ENCODE measurements at regions not wholly inside any gene's neighbourhood (a gene's known extent, or its start where the extent isn't known, plus 50 kb on each side); places are given as distances from the start of the nearest gene placed in this dataset.

- no peak overlapping the region for H3K23ac ChIP-seq (ENCODE audit: insufficient read length)
- no peak overlapping the region for H3K56ac ChIP-seq (replicated peaks; ENCODE audit: insufficient read length, low read depth, low read length)
- no peak overlapping the region for H4K8ac ChIP-seq (ENCODE audit: extremely low read depth, insufficient read depth, low read length)
- no peak overlapping the region for H2BK20ac ChIP-seq (ENCODE audit: low read length)
- no peak overlapping the region for H3K14ac ChIP-seq (ENCODE audit: insufficient read length)
- DNase-seq (ENCODE audit: low read depth in 1 of 2, low spot score in 2 of 2): no peak
- H3K36me3 ChIP-seq (ENCODE audit: control insufficient read depth in 2 of 4, insufficient read depth in 4 of 4, low read length in 3 of 4): no peaks in the 10 kb centered on the region
- no peak overlapping the region for H3K9ac ChIP-seq (replicated peaks in 1 of 4; ENCODE audit: extremely low read depth in 1 of 4, low read depth in 3 of 4, low read length in 3 of 4)
- H3K4me2 ChIP-seq (ENCODE audit: insufficient read depth in 1 of 2, low read depth in 2 of 2, low read length in 2 of 2): no peak overlapping the region
- no peak overlapping the region for H2AK5ac ChIP-seq (ENCODE audit: low read depth, low read length)
- CTCF ChIA-PET (ENCODE audit: partially characterized antibody): no interaction called here
- no peak overlapping the region for H2BK5ac ChIP-seq (ENCODE audit: low read depth, low read length)
- no peak overlapping the region for H3K4ac ChIP-seq (replicated peaks; ENCODE audit: insufficient read length, low read depth, low read length)
- H2BK12ac ChIP-seq (ENCODE audit: low read depth, low read length): no peak overlapping the region
- no peak overlapping the region for H2AFZ ChIP-seq (ENCODE audit: low read length)
- H3K79me2 ChIP-seq (ENCODE audit: control insufficient read depth in 1 of 2, insufficient read depth in 2 of 2, low read length in 2 of 2): no peaks in the 10 kb centered on the region
- no peak overlapping the region for H4K91ac ChIP-seq (replicated peaks; ENCODE audit: insufficient read length, low read length)
- H2BK15ac ChIP-seq (ENCODE audit: low read length): no peak overlapping the region
- H3K4me1 ChIP-seq (replicated peaks in 1 of 4; ENCODE audit: control insufficient read depth in 3 of 4, insufficient read depth in 4 of 4, low read length in 3 of 4): no peaks in the 10 kb centered on the region
- H4K20me1 ChIP-seq (replicated peaks in 1 of 2; ENCODE audit: control insufficient read depth in 1 of 2, insufficient read depth in 2 of 2, low read length in 2 of 2): no peaks in the 10 kb centered on the region
- FAIRE-seq: no peak
- POLR2A ChIA-PET (ENCODE audit: partially characterized antibody): no interaction called here
- H3K27ac ChIP-seq (ENCODE audit: low read depth, low read length): no peak overlapping the region
- no peak overlapping the region for H3K18ac ChIP-seq (ENCODE audit: extremely low read depth, low read length)
- H3K9me3 ChIP-seq (ENCODE audit: insufficient read depth in 2 of 2, low read depth in 1 of 2, low read length in 1 of 2): no peaks in the 10 kb centered on the region
- H2BK120ac ChIP-seq (replicated peaks; ENCODE audit: low read depth, low read length): no peak overlapping the region
- no peaks in the 10 kb centered on the region for H3K79me1 ChIP-seq (ENCODE audit: low read depth, low read length)
- no peak overlapping the region for H4K5ac ChIP-seq (ENCODE audit: insufficient read length, low read depth, low read length)
- no peaks in the 10 kb centered on the region for H3K23me2 ChIP-seq (ENCODE audit: low read depth, low read length)
- 87% methylated on average over 4 of the region's 4 CpGs; no CpG with 5 or more reads in 1 of the 2 experiments for WGBS, 2 experiments (ENCODE audit: extremely low coverage in 1 of 2, insufficient coverage in 1 of 2, insufficient read length in 1 of 2, insufficient replicate concordance in 2 of 2, low coverage in 1 of 2, low lambda C conversion rate in 2 of 2, missing lambda C conversion rate in 1 of 2)
- no peaks in the 10 kb centered on the region for H3K27me3 ChIP-seq (replicated peaks in 1 of 4; ENCODE audit: control insufficient read depth in 3 of 4, extremely low read depth in 1 of 4, insufficient read depth in 3 of 4, low read length in 3 of 4)
- no peak overlapping the region for H3K4me3 ChIP-seq (ENCODE audit: extremely low read depth in 1 of 4, insufficient read depth in 2 of 4, low read depth in 3 of 4, low read length in 4 of 4)
- TF ChIP-seq SAP30 (IDR thresholded peaks at IDR 0.05; ENCODE audit: insufficient read depth, insufficient replicate concordance, low read length) (no peak), BACH1 (IDR thresholded peaks at IDR 0.05; ENCODE audit: low read length) (no peak), GTF2F1 (IDR thresholded peaks at IDR 0.05; ENCODE audit: borderline replicate concordance, low read depth, low read length) (no peak), CREB1 (IDR thresholded peaks at IDR 0.05) (no peak), SIN3A (conservative IDR thresholded peaks at IDR 0.05 in 1 of 2, IDR thresholded peaks at IDR 0.05 in 1 of 2; ENCODE audit: low read depth in 1 of 2, low read length in 2 of 2) (no peak), ZNF274 (IDR thresholded peaks at IDR 0.05; ENCODE audit: borderline replicate concordance, extremely low read depth, low read length) (no peak)
Observed at GRCh38 chr6:148231572-148231971, 111.1 kb upstream of the SASH1 start.

All from H1 (cell line).